Activated B cell treated with CpG ODN at 0.5 μM for 24 hours (primary cell): ENCODE measurements at regions not wholly inside any gene's neighbourhood (a gene's known extent, or its start where the extent isn't known, plus 50 kb on each side); places are given as distances from the start of the nearest gene placed in this dataset.

Experiments used
- ATAC-seq: fragments of 200-7000 bp; cut with Tn5 transposase; one replicate; pipeline ENCODE4 v1.10.0; 2021; ENCODE audit warnings: low read depth, mild to moderate bottlenecking, moderate library complexity
- CTCF ChIA-PET: fragments of 350-600 bp; sonication (Branson Sonifier 250); formaldehyde crosslinking; loops from one replicate; lab custom pipeline; 2021; ENCODE audit warnings: antibody characterized with exemption; lab: Charles Lee
- POLR2A ChIA-PET: fragments of 350-600 bp; sonication (Branson Sonifier 250); formaldehyde crosslinking; loops from one replicate; lab custom pipeline; 2021; ENCODE audit warnings: antibody characterized with exemption; lab: Charles Lee
- DNase-seq: peaks from one replicate; pipeline ENCODE4 v3.0.0; 2022
- H3K27ac Mint-ChIP-seq: one replicate; pipeline ENCODE4 v1.8.0; 2020; ENCODE audit warnings: mixed read lengths
- H3K27me3 Mint-ChIP-seq: one replicate; pipeline ENCODE4 v1.8.0; 2021; ENCODE audit warnings: mixed read lengths
- H3K36me3 Mint-ChIP-seq: one replicate; pipeline ENCODE4 v1.8.0; 2021; ENCODE audit warnings: low read depth, mixed read lengths
- H3K4me1 Mint-ChIP-seq: one replicate; pipeline ENCODE4 v1.8.0; 2021; ENCODE audit warnings: mixed read lengths
- H3K4me3 Mint-ChIP-seq: one replicate; pipeline ENCODE4 v1.8.0; 2020; ENCODE audit warnings: mild to moderate bottlenecking, mixed read lengths
- H3K9me3 Mint-ChIP-seq: one replicate; pipeline ENCODE4 v1.8.0; 2020; ENCODE audit warnings: mixed read lengths
- intact Hi-C: fragments of 100-400 bp; cut with micrococcal nuclease; formaldehyde crosslinking; loops from one replicate; pipeline ENCODE4 v1.15.1; 2024
- TF ChIP-seq, protein P1 (sequence below): fragments of 200-600 bp; IDR thresholded peaks from one replicate; pipeline ENCODE4 v1.8.0; 2022; ENCODE audit warnings: antibody characterized with exemption, mild to moderate bottlenecking

DNA sequence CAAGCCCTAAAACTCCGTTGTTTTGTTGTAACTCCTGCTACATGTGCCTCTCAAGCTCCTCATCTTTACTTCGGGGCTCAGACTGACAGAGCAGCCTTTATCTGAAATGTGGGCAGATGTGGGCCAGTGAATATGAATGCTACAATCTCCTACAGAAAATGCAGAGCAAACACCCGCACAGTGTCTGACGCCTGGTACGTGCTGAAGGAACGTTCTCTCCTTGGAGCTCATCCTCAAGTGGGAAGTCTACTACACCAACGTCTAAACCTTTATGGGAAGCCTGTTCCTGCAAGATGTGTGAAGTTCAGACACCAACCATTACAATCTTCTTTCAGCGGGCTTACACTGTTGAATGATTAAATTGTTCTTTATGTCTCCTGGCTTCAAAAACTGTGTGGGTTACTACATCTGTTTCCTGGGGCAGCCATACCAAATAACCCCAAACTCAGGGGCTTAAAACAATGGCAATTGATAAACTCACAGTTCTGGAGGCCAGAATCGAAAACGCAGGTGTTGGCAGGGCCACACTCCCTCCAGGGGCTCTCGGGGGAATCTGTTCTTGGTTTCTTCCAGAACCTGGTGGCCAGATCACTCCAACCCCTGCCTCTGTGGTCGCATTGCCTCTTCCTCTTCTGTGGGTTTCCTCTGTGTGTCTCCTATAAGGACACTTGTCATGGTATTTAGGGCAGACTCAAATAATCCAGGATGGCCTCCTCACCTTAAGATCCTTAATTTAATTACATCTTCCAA is 179.7 kb upstream of the PLXNC1 start:
- ATAC-seq, result no peak
- DNase-seq, result no peak
- POLR2A ChIA-PET, result interaction anchor here (0.6 kb wide), 1 partner anchor 456 kb away, joined by 3 read pairs; no protein-coding TSS in a partner anchor
- TF ChIP-seq, protein P1, sequence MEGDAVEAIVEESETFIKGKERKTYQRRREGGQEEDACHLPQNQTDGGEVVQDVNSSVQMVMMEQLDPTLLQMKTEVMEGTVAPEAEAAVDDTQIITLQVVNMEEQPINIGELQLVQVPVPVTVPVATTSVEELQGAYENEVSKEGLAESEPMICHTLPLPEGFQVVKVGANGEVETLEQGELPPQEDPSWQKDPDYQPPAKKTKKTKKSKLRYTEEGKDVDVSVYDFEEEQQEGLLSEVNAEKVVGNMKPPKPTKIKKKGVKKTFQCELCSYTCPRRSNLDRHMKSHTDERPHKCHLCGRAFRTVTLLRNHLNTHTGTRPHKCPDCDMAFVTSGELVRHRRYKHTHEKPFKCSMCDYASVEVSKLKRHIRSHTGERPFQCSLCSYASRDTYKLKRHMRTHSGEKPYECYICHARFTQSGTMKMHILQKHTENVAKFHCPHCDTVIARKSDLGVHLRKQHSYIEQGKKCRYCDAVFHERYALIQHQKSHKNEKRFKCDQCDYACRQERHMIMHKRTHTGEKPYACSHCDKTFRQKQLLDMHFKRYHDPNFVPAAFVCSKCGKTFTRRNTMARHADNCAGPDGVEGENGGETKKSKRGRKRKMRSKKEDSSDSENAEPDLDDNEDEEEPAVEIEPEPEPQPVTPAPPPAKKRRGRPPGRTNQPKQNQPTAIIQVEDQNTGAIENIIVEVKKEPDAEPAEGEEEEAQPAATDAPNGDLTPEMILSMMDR, result no peak
- CTCF ChIA-PET, result no interaction called here
- no peaks in the 10 kb centered on the region for H3K36me3 Mint-ChIP-seq
- H3K27me3 Mint-ChIP-seq, result peaks cover 22% of the 10 kb centered on the region
- no peaks in the 10 kb centered on the region for H3K4me1 Mint-ChIP-seq
- no peak overlapping the region for H3K4me3 Mint-ChIP-seq
- intact Hi-C loops, result no loop called here
- H3K9me3 Mint-ChIP-seq, result no peaks in the 10 kb centered on the region
- H3K27ac Mint-ChIP-seq, result no peak overlapping the region

DNA sequence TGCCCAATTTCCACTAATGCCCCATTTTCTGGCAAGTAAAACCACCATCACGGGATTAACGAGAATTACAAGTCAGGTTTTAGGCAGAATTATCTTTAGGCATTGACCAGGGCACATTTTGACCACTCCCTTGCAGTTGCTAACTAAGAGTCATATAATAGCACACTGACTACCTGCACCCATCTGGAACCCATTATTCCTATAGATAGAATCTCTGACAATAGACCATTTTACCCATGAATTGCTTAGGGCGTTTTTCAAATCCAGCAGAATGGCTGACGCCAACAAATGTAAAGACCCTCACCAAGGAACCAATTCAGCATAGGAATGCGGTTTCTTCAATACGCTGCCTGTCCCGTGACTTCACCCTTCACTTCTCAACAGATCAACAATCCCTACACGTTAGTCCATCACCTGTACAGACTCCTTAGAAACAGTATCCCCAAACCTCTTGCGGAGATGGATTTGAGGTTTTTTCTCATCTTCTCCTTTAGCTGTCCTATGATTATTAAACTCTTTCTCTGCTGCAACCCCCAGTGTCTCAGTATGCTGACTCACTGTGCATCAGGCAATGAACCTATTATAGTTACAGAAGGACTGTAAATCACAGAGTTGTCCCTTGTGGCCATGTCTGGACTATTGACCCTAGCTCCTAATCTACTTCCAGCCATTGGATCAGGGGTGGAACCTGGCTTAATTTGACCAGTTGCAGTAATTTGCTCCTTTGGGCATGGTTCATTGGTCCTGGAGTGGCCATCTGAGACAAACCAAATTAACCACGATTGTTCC is 177.3 kb upstream of the PLXNC1 start:
- ChIA-PET CTCF (no interaction called here), POLR2A (no interaction called here)
- no peaks in the 10 kb centered on the region for H3K4me1 Mint-ChIP-seq
- TF ChIP-seq, protein P1, result no peak
- no peaks in the 10 kb centered on the region for H3K9me3 Mint-ChIP-seq
- H3K27ac Mint-ChIP-seq, result no peak overlapping the region
- H3K4me3 Mint-ChIP-seq, result no peak overlapping the region
- DNase-seq, result no peak
- no peaks in the 10 kb centered on the region for H3K36me3 Mint-ChIP-seq
- no peak for ATAC-seq
- intact Hi-C loops, result loop anchor here (10.0 kb wide), 1 partner anchor 1186 kb away; no protein-coding TSS in a partner anchor
- peaks cover 22% of the 10 kb centered on the region for H3K27me3 Mint-ChIP-seq

DNA sequence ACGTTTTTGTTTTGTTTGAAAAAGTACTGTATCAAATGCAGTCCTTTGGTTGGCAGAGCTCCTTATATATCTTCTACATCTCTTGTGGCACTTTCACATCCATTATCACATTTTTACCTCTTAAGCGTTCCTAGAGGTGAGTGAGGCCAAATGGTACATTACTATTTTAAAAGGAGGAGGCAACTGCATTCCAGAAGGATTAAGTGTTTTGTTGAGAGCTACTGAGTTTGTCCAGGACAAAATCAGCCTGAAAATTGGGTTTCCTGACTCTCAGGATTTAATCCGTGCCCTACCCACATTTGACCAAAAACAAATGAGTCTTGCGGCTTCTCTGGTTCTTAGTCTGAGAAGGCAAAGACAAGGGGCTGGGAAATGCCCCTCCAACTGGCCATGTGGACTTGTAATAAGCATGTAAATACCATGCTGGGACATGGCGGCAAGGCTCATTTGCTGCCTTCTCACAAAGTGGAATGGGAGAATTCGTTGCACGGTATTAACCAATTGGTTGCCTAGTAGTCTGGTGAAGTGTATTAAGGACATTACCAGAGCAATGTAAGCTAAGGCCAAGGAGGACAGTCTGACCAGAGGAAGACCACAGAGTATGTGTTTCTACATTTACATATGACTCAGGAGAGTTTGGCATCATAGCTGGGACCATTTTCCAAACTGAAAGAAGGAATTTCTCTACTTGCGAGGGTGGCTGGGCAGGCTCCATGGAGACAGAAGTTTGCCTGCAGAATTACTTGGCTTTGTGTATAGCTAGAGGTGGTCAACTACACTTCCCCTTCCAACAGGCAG is 175.8 kb upstream of the PLXNC1 start:
- Mint-ChIP-seq H3K4me1 (no peaks in the 10 kb centered on the region), H3K27me3 (peaks cover 17% of the 10 kb centered on the region), H3K36me3 (no peaks in the 10 kb centered on the region), H3K4me3 (no peak overlapping the region), H3K9me3 (no peaks in the 10 kb centered on the region), H3K27ac (no peak overlapping the region)
- ChIA-PET CTCF (no interaction called here), POLR2A (no interaction called here)
- no peak for DNase-seq
- TF ChIP-seq, protein P1, result no peak
- ATAC-seq, result no peak
- intact Hi-C loops, result loop anchor here (10.0 kb wide), 1 partner anchor 1188 kb away; no protein-coding TSS in a partner anchor

DNA sequence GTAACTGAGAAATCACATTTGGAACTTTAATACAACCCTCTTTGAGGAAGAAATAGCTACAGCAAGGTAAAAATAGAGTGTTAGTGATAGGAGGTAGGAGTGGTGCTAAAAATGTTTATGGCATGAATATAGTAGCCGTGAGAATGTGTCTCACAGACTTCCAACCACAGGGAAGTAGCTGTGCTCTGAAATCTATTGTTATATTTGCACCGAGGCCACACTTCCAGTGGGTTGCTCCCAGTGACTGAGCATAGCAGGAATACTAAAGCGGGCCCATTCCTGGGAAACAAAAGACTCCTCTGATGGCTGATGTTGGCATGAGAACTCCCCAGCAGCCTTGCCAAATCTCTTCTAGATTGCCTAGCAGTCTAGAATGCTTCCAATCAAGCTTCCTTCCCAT is 174.1 kb upstream of the PLXNC1 start:
- intact Hi-C loops, result loop anchor here (10.0 kb wide), 1 partner anchor 1189 kb away; no protein-coding TSS in a partner anchor
- TF ChIP-seq, protein P1, result no peak
- POLR2A ChIA-PET, result no interaction called here
- DNase-seq (no peak), ATAC-seq (no peak)
- H3K9me3 Mint-ChIP-seq, result no peaks in the 10 kb centered on the region
- no peak overlapping the region for H3K4me3 Mint-ChIP-seq
- H3K27ac Mint-ChIP-seq, result no peak overlapping the region
- CTCF ChIA-PET, result no interaction called here
- H3K4me1 Mint-ChIP-seq, result no peaks in the 10 kb centered on the region
- H3K36me3 Mint-ChIP-seq, result no peaks in the 10 kb centered on the region
- peaks cover 12% of the 10 kb centered on the region for H3K27me3 Mint-ChIP-seq
